ENCODE measurements at regions not wholly inside any gene's neighbourhood (a gene's known extent, or its start where the extent isn't known, plus 50 kb on each side); places are given as distances from the start of the nearest gene placed in this dataset.

GRCh38 chr14:34111505-34111904, 160.6 kb upstream of the EGLN3 start:
- no peak for TF ChIP-seq CTCF (IDR thresholded peaks at IDR 0.05; ENCODE audit: low read depth, low read length)
- no peak for TF ChIP-seq EZH2phosphoT487 (IDR thresholded peaks at IDR 0.05; ENCODE audit: low read depth)

Data from OCI-LY3 (cell line).